Activated CD4-positive, alpha-beta T cell treated with anti-CD3 and anti-CD28 coated beads, Interleukin-2, Interleukin-6, amounts not matched to agents 100 ng/mL and 50 ng/mL, durations not matched to agents 16 hours and 8 hours (primary cell): ENCODE measurements at regions not wholly inside any gene's neighbourhood (a gene's known extent, or its start where the extent isn't known, plus 50 kb on each side); places are given as distances from the start of the nearest gene placed in this dataset.
"Not testable (repeated sequence)": the region's sequence is repeated elsewhere in the genome, so short reads cannot be mapped to it uniquely, and the experiment has no call there.

Experiments used
- DNase-seq: peaks from one replicate; pipeline ENCODE4 v3.0.0-alpha.2; 2020

- no peak for DNase-seq
Measured at GRCh38 chr3:152623286-152623911, 211.5 kb upstream of the P2RY1 start.

- no peak for DNase-seq
Measured at GRCh38 chr3:152626226-152626625, 208.7 kb upstream of the P2RY1 start.

- no peak for DNase-seq
Measured at GRCh38 chr3:152628496-152628895, 206.4 kb upstream of the P2RY1 start.

GRCh38 chr3:152629363-152630122 lies 205.4 kb upstream of the P2RY1 start:
- no peak for DNase-seq

- DNase-seq = no peak
Measured at GRCh38 chr3:152635389-152635788, 199.5 kb upstream of the P2RY1 start.

GRCh38 chr3:152636651-152637050 lies 198.3 kb upstream of the P2RY1 start:
- DNase-seq = no peak

GRCh38 chr3:152638214-152638613 lies 196.7 kb upstream of the P2RY1 start:
- no peak for DNase-seq

GRCh38 chr3:152638707-152639450 lies 196.1 kb upstream of the P2RY1 start:
- no peak for DNase-seq

- no peak for DNase-seq
Measured at GRCh38 chr3:152641198-152641597, 193.7 kb upstream of the P2RY1 start.

GRCh38 chr3:152642658-152643057 lies 192.3 kb upstream of the P2RY1 start:
- DNase-seq = no peak

- no peak for DNase-seq
Measured at GRCh38 chr3:152644478-152644877, 190.5 kb upstream of the P2RY1 start.

GRCh38 chr3:152646004-152646403 lies 188.9 kb upstream of the P2RY1 start:
- no peak for DNase-seq

GRCh38 chr3:152650177-152650576 lies 184.8 kb upstream of the P2RY1 start:
- DNase-seq = no peak

- not testable (repeated sequence) for DNase-seq
Measured at GRCh38 chr3:152650923-152651322, 184.0 kb upstream of the P2RY1 start.

GRCh38 chr3:152656214-152656971 lies 178.5 kb upstream of the P2RY1 start:
- no peak for DNase-seq

GRCh38 chr3:152656972-152657355 lies 178.0 kb upstream of the P2RY1 start:
- no peak for DNase-seq

GRCh38 chr3:152658977-152659720 lies 175.8 kb upstream of the P2RY1 start:
- no peak for DNase-seq

GRCh38 chr3:152662157-152662556 lies 172.8 kb upstream of the P2RY1 start:
- DNase-seq = no peak

GRCh38 chr3:152664766-152665165 lies 170.2 kb upstream of the P2RY1 start:
- DNase-seq = no peak

GRCh38 chr3:152667267-152667666 lies 167.7 kb upstream of the P2RY1 start:
- no peak for DNase-seq

- DNase-seq = no peak
Measured at GRCh38 chr3:152669560-152669959, 165.4 kb upstream of the P2RY1 start.
